GM21390 (cell line): ENCODE measurements at regions not wholly inside any gene's neighbourhood (a gene's known extent, or its start where the extent isn't known, plus 50 kb on each side); places are given as distances from the start of the nearest gene placed in this dataset.
"Not testable (repeated sequence)": the region's sequence is repeated elsewhere in the genome, so short reads cannot be mapped to it uniquely, and the experiment has no call there.

ENCODE experiments used
- ATAC-seq: cut with Tn5 transposase; IDR thresholded peaks from one replicate; pipeline ENCODE4 v1.9.1; 2021; ENCODE audit not compliant: unreplicated experiment

DNA sequence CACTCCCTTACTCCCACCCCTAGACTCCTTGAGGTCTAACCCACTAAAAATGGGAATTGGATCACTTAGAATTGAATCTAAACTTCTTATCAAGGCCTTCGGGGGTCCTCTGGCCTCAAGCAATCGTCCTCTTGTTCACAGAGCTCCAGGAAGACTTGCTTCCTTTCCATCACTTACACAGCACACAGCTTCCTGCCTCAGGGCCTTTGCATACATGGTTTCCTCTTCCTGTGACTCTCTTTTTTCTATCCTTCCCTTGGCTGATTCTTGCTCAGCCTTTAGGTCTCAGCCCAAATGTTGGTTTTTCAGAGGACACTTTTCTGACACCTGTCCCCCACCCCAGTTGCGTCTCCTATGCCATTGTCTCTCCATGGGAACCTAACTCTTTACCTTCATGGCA is 50.0 kb upstream of the ALDH1B1 start:
- ATAC-seq, result no peak

DNA sequence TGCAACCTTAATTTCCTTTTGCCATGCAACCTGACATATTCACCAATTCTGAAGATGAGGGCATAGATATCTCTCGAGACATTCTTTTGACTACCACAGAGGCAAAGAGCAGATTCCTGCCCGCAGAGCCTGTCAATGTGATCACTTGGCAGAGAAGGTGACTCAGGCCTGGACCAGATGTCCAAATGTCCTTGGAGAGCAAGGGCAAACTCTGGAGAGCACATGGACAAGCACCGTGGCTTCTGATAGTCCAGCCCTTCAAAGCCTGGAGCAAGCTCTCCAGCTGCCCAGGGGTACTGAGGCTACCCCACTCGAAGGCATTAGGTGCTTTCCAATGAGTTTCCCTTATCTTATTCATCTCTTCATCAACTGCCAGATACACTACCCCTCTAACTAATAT is 50.4 kb upstream of the ALDH1B1 start:
- no peak for ATAC-seq

DNA sequence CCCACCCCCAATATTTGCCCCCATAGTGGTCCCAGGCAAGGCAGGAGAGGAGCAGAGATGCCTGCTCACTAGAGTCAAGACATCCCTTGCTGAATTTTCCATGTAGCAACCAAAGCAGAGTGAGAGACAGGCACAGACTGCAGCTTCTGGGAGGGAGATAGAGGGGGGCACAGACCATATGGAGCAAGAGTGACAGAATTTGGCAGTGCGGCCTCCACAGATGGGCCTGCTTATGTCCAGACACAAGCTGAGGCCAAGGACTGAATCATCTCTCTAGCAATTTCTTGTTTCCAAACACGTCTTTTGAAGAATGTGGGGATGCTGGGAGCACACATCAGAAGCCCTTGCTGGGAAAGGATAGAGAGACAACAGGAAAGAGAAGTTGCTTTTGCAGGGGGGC is 53.0 kb upstream of the ALDH1B1 start:
- no peak for ATAC-seq

DNA sequence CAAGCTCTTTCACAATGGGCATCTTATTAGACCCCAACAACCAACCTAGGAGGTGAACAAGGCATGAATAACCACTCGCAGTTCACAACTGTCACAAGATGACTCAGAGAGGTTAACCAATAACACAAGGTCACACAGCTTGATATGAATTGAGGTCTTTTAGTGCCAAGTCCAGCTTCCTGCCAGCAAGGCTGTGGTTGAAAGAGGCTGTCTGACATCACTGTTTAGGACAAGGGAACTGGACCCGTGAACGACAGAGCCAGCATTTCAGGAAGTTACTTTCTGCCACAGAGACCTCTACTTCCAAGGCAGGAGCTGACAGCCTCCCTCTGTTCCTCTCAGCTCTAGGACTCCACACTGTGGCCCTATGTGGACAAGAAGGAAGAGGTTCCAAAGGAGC is 53.4 kb upstream of the ALDH1B1 start:
- ATAC-seq, result no peak

DNA sequence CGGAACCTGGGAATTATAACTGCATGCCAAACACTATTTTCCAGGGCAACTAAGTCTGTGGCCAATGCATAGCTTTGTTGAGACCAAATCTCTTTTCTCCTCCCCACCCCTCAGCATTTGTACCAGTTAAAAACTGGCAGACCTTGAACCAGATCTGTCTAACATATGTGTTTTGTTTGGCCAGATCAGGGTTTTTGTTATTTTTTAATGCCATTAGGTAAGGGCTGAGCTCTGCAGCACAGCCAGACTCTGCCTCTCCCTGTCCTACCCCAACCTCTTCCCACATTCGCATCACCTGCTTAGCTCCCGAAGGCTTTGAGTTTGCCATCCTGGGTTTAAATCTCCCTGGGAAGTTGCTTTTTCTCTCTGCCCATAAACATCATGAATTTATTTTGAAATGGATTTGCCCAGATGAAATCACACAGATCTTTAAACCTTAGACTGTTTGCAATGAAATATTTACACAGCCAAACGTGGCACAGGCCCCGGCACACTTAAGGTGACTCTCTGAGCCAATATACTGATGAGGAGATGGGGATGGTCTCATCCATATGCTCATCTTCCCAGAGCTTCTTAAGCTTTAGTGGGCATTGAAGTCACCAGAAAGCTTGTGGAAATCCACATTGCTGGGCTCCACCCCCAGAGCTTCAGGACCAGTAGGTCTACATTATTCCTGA is 54.0 kb upstream of the ALDH1B1 start:
- no peak for ATAC-seq

DNA sequence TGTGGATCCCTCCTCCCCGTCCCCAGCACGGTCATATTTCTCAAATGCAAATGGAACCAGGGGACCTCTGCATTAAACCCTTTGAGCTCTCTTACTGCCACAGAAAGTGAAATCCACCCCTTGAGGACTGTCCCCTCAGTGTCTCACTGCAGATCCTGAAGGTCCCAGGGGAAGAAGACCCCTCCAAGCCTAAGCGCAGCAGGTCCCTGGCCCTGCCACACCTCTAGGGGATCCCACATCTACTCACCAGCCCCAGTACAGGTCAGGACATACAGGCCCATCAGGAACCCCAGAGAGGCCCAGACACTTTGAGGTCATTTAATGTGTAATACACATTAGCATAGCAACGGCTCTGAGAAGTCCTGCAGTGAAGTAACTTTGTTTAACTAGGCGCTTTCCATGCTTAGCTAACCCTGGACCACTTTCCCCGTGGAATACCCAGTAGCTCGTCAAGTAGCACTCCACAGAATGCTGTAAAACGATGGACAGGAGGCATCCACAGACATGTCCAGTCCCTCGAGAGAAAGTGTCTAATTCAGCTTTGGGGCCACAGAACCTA is 54.7 kb upstream of the ALDH1B1 start:
- no peak for ATAC-seq

DNA sequence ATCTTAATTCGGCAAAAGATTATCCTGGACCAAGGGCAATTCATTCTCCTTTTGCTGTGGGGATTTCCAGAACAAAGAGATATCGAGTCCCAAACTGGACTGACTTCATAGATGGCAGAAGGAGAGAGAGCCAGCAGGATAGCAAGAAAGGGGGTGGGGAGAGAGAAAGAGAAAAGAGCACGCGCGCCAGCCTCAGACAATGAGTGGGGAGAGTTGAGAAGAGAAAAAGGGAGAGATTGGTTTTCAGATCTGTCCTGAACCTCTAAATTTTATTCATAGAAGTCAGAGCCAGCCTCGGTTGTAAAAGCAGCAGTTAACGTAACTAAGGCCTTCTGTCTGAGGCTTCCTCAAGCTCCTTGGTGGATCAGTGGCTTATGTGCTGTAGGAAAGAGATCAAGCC is 55.3 kb upstream of the ALDH1B1 start:
- ATAC-seq, result no peak

DNA sequence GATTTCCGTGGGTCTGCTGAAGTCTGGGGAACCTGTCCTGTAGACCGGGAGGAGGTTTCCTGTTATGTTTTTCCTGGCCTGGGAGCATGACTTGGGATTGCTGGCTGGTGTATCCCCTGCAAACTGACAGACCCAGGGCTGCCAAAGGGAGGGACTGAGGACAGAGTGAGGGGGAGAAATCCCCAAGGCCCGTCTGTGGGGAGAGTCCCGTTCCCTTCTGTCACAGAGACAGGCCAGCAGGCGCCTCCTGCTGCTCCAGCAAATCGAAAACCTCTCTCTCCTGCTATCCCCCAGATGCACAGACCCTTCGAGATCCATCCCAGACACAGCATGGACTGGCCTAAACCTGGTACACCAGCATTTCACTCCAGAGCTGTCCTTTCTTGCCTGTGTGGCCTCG is 56.2 kb upstream of the ALDH1B1 start:
- ATAC-seq, result no peak

DNA sequence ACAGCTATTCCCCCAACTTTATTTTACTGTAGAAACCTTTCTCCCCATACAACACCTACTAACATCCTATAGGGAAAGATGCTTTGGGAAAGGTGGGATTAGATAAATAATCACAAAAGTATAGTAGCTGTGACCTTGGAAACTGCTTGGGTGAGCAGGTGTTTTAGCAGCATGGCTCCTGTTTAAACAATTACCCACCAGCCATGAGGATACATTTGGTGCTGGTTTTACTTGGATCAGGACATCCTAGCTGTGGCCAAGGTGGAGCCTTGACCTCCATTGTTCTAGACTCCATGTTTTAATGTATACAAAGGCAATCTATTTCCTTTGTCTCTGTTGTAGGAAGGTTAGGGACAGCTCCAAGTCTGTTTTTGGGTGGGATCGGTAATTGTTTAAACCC is 56.8 kb upstream of the ALDH1B1 start:
- ATAC-seq, result no peak

DNA sequence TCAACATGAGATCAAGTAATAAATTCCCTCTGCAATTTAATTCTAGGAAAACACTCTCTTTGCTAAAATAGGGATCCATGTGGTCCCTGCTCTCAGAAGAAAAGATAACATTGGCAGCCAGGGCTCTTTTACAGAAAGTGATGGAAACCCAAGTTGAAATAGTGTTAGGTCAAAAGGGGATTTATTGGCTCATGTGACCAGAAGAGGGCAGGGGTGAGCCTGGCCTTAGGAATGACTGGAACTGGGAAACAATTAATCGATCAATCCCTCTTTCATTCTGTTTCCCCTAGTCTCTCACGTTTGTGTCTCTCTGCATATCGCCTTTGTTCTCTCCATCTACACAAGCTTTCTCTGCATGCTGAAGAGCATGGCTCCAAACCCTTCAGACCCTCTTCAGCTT is 58.3 kb upstream of the ALDH1B1 start:
- no peak for ATAC-seq

DNA sequence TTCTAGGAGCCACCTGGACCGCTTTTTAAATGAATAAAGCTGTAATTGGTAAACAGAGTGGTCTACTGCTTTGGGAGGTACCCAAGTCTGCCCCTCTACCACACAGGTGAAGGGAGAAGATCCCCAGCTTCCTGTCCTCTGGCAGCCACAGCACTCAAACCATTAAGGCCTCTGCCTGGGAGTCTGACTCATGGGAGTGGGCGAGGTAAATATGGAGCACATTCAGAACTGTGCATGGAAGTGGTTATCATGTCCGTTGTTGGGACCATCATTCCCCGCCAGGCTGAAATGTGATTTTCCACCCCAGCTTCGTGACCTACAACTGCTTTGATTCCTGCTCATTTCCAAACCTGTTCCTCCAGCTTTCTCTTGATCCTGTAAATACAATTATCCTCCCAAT is 59.5 kb upstream of the ALDH1B1 start:
- ATAC-seq, result no peak

DNA sequence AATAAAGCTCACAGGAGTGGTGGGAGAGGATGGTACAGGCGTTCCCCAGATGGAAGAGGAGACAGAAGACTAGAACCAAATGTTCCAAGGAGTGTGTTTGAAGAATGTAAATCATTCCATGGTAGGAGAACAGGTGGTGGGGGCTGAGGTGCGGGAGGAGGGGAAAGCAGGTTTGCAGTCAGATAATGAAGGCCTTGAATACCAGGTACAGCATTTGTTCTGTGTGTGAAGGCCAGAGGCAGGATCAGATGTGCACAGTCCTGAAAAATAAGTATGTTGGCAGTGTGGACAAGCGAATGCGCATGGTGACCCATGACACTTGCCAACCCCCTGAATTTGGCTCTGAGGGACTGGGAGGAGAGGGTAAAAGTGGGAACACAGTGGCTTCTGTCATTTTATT is 59.9 kb upstream of the ALDH1B1 start:
- no peak for ATAC-seq

DNA sequence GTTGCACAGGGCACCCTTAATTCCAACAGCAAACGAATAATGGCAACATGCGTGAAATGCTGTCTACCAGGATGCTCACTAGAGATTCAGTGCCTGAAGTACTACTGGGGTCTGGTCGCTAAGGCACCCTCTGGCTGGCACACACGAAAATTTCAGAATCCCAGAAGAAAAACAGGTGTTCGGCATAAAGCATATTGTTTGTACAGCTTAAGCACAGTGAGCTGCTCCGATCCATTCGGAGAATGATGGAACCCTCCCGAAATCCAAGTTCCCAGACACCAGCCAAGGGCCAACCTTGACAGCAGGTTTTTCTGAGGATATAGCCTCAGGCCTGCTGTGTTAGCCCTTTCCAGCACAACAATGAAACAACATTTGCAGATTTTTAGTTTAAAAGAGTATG is 61.4 kb upstream of the ALDH1B1 start:
- no peak for ATAC-seq

DNA sequence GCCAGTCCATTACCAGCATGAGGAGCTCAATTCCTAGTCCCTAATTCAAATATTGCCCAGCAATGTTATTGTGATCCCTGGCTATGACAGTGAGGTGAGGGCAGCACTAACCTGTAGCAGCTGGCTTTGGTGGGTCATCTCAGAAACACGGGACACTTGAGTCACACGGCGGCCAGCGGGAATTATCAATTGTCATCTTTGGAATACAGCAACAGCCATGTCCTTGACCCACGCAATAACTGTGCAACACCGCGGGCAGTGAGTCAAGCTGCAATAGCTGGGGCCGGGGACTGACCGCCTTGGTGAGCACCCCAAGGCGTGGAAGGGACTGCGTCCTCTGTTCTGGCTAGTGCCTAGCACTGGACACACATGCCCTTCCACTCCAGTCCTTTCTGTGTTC is 62.5 kb upstream of the ALDH1B1 start:
- no peak for ATAC-seq

DNA sequence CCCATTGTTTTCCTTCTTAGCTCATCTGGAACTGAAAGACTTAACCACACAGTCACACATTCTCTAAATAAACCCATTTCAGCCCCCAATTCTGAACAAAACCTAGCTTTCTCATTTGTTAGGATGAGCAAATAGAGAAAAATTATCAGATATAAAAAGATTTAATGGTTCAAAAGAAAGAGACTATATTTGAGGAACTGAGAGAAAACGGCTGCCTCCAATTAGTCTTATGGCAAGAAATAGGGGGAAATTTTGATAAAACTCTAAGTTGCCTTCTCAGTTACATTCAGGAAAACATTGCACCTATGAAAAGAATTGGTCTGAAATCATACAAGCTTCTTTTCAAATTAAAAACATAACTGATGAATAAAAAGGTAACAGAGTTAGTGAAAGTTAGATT is 63.7 kb upstream of the ALDH1B1 start:
- ATAC-seq, result no peak

DNA sequence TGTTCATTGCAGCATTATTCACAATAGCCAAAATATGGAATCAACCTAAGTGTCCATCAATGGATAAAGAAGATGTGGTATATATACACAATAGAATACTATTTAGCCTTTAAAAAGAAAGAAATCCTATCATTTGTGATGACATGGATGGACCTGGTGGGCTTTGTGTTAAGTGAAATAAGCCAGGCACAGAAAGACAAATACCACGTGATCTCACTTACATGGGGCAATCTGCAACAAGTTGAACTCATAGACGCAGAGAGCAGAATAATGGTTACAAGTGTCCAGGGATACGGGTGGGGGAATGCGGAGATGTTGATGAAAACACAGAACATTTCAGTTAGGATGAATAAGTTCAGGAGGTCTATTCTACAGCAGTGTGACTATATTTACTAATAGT is 66.4 kb upstream of the ALDH1B1 start:
- ATAC-seq, result no peak

DNA sequence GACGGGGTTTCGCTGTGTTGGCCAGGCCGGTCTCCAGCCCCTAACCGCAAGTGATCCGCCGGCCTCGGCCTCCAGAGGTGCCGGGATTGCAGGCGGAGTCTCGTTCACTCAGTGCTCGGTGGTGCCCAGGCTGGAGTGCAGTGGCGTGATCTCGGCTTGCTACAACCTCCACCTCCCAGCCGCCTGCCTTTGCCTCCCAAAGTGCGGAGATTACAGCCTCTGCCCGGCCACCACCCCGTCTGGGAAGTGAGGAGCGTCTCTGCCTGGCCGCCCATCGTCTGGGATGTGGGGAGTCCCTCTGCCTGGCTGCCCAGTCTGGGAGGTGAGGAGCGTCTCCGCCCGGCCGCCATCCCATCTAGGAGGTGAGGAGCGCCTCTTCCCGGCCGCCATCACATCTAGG is 68.3 kb upstream of the ALDH1B1 start:
- not testable (repeated sequence) for ATAC-seq

DNA sequence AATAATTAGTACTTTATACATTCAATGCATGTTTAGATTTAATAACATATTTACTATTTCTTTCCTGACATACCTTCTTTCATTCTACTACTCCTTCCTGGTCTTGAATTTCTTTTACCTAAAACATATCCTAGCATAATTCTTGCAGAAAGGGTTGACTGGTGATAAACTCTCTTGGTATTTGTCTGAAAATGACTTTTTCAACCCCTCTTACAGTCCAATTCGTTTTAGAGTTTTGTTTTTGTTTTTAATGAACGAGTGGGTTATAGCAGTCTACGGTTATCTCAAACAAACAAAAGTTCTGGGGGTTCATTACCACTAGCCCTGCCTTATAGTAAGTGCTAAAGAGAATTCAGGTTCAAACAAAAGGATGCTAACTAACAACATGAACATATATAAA is 69.6 kb upstream of the ALDH1B1 start:
- ATAC-seq, result no peak

DNA sequence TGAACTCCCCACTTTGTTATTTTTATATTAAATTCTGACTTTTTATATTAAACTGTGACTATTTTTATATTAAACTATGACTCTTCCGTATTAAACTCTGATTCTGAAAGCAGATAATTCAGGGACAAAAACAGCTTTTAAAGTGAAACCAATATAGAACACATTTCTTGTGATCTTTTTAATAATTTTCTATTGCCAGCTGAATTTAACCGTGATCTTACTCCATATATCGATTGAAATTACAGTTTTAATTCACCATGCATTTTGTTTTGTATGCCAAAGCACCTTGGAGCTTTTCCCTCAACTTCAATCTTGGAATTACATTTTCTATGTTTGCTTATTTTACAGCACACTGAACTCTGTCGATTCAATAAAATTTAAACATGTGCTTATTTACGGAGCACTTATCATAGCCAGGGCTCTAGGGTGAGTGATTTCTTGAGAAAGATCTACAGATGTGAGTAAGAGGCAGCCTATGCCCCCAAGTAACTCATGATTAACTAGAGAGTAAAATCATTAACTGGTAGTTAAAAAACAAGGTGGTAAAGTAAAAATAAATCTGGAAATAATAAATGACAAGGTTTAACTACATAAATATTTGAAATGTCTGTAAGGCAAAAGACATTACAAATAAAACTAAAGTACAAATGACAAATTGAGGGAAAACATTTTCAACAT is 72.9 kb upstream of the ALDH1B1 start:
- ATAC-seq, result no peak

DNA sequence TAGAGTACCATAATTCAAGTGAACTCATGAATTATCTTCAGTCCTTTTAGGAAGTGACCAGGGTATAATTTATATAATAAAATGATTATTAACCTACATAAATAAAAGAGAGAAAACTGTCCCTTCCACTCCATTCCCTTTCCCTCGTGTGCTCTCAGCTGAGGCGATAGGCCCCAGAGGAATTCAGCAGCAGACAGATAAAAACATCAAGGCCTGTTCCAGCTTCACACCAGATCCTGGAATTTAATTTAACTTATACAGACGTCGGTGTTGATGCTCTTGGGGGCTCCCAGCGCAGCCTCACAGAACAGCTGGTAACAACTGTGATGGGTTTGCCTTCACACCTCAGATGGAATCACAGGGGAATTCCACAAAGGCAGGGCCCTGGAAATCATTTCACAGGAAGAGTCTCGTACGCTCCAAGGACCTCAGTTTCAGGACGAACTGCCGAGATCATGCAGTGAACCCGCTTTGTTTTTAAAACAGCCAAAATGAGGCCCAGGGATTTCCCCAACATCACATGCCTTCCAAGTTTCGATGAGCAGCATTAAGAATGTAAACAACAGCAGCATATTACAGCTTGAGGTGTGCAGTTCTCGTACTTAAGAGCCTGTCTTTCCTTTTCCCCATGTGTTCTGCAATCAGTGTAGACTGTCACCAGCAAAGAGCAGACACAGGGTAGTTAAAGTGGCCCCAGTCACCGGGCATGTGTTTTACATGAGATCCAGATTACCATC is 73.6 kb upstream of the ALDH1B1 start:
- peak; percentile 87 for ATAC-seq

DNA sequence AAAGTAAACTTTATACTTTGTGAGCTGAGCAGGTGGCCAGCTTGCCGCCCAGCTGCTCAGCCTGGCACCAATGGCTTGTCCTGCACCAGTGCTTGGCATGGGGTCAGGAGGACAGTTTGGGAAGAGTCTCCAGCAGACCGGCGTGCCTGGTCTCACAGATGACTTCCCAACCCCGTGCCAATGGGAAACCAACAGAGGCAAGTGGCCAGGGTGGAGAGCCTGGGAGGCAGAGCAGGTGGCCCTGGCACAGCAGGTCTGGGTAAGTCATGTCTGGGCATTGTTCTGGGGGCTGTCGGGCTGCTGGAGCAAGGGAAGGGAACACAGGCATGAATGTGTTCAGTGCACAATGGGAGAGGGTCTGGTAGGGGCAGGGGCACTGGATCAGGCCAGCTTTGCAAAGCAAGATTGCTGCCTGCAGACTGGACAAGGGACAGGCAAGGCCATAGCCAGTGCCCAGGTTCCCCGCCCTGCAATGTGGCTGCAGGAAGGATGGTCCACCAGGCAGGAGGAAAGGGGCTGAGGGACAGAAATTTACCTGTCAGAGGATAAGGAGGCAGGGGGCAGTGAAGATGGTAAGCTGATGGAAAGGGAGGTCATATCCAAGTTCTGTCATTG is 76.2 kb upstream of the ALDH1B1 start:
- ATAC-seq, result no peak
